Left lung (tissue), 4 donors: ENCODE measurements at regions not wholly inside any gene's neighbourhood (a gene's known extent, or its start where the extent isn't known, plus 50 kb on each side); places are given as distances from the start of the nearest gene placed in this dataset.

Source experiments
- ATAC-seq: fragments of 200-7000 bp; cut with Tn5 transposase; one replicate; pipeline ENCODE4 v1.9.1; 2020; ENCODE audit warnings: moderate library complexity
- DNase-seq, 4 donors: peaks; one replicate each; pipeline ENCODE4 v3.0.0-alpha.2; 2013 to 2020
- H3K27ac ChIP-seq, 2 donors: fragments of 200-600 bp; sonication (generic) in 1 of 2; one replicate each; pipeline versions ENCODE4 v1.5.0 to v1.8.0; 2020 to 2021
- H3K27me3 ChIP-seq, 2 donors: fragments of 200-600 bp; sonication (generic) in 1 of 2; one replicate each; pipeline versions ENCODE4 v1.5.0 to v1.8.0; 2020 to 2021
- H3K36me3 ChIP-seq, 2 donors: fragments of 200-600 bp; sonication (generic) in 1 of 2; one replicate each; pipeline versions ENCODE4 v1.5.0 to v1.8.0; 2020 to 2021
- H3K4me1 ChIP-seq, 2 donors: fragments of 200-600 bp; one replicate each; pipeline ENCODE4 v1.8.0; 2021
- H3K4me3 ChIP-seq, 2 donors: fragments of 200-600 bp; sonication (generic) in 1 of 2; one replicate each; pipeline versions ENCODE4 v1.5.0 to v1.8.0; 2020 to 2021; ENCODE audit warnings: mild to moderate bottlenecking in 1 of 2
- H3K9me3 ChIP-seq, 2 donors: fragments of 200-600 bp; sonication (generic) in 1 of 2; one replicate each; pipeline versions ENCODE4 v1.5.0 to v1.8.0; 2020 to 2021
- intact Hi-C, 2 donors: fragments of 100-400 bp; cut with DNase I; formaldehyde crosslinking; loops; one replicate each; pipeline versions ENCODE4 v1.11.2 to v1.14.2; 2022
- TF ChIP-seq, protein P1 (sequence below), 2 donors: fragments of 200-600 bp; sonication (generic) in 1 of 2; IDR thresholded peaks; one replicate each; pipeline versions ENCODE4 v1.5.0 to v1.8.0; 2021; ENCODE audit warnings: antibody characterized with exemption in 2 of 2
- donor health status: DM: no; HTN: yes; CAD: no.
- donor health status: DM: no; HTN: no; CAD: no.

DNA sequence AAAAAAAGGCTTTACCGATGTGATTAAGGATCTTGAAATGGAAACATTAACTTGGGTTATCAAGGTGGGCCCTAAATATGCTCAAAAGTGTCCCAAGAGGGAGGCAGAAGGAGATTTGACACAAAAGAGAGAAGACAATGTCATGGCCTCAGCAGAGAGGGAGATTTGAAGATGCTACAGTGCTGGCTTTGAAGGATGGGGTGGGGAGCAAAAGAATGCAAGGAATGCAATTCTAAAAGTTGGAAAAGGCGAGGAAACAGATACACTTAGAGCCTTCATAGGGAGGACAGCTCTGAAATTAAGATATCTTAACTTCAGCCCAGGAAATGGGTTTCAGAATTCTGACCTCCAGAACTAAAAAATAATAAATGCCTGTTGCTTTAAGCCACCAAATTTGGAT, 314.5 kb upstream of the CCDC54 start:
- ATAC-seq (no peak), DNase-seq (no peak)
- intact Hi-C loops, result no loop called here
- Histone ChIP-seq H3K9me3 (no peaks in the 10 kb centered on the region), H3K4me3 (no peak overlapping the region), H3K27me3 (no peaks in the 10 kb centered on the region), H3K4me1 (no peaks in the 10 kb centered on the region), H3K36me3 (no peaks in the 10 kb centered on the region), H3K27ac (no peak overlapping the region)
- TF ChIP-seq, protein P1, sequence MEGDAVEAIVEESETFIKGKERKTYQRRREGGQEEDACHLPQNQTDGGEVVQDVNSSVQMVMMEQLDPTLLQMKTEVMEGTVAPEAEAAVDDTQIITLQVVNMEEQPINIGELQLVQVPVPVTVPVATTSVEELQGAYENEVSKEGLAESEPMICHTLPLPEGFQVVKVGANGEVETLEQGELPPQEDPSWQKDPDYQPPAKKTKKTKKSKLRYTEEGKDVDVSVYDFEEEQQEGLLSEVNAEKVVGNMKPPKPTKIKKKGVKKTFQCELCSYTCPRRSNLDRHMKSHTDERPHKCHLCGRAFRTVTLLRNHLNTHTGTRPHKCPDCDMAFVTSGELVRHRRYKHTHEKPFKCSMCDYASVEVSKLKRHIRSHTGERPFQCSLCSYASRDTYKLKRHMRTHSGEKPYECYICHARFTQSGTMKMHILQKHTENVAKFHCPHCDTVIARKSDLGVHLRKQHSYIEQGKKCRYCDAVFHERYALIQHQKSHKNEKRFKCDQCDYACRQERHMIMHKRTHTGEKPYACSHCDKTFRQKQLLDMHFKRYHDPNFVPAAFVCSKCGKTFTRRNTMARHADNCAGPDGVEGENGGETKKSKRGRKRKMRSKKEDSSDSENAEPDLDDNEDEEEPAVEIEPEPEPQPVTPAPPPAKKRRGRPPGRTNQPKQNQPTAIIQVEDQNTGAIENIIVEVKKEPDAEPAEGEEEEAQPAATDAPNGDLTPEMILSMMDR (IDR thresholded peaks at IDR 0.05), result no peak

DNA sequence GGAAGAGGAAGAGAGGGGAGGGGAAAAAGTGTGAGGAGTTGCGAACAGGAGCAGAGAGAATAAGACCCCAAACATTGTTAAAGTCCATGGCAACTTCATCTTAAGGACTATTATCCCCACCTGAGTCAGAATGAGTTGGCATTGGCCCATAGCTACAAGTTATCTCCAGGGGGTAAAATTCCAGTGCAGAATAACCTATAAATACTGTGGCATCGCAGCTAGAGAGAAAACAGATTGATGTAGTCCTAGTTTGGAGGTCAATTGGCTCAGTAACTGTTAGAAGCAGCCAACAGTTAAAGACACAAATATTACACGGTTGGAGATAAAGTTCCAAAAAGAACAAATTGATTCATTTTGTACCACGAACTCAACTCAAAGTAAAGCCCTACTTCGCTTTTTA, 313.9 kb upstream of the CCDC54 start:
- TF ChIP-seq, protein P1 (IDR thresholded peaks at IDR 0.05), result no peak
- Histone ChIP-seq H3K4me3 (no peak overlapping the region), H3K4me1 (no peaks in the 10 kb centered on the region), H3K36me3 (no peaks in the 10 kb centered on the region), H3K27me3 (no peaks in the 10 kb centered on the region), H3K9me3 (no peaks in the 10 kb centered on the region), H3K27ac (no peak overlapping the region)
- DNase-seq (no peak), ATAC-seq (no peak)
- intact Hi-C loops, result no loop called here

DNA sequence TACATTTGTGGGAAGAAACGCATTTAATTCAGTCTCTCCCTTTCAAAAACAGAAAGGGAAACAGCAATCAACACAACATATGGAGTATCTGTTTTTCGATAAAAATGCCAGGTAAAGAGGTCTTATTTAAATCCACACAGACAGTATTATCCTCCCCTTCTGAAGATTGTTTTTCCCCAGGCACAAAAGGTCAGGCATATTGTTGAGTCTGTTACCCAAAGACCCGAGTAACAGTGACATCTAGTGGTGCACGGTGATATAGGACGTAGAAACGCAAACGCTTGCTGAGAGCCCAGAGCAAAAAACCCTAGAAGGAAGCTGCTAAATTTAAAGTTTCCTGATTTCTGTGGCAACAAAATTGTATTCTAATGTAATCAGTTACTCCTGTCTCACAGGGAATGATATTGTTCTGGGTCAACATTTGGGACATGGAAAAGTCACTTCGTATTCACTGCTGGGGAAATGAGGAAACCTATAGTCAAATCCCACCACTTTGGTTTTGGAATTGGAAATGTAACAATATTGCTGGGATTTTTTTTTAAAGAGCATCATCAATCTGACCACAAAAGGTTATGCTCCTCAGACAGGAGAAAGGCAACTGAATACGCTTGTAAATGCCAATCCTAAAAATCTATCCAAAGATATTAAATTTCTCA, 312.7 kb upstream of the CCDC54 start:
- Histone ChIP-seq H3K4me1 (no peaks in the 10 kb centered on the region), H3K27me3 (no peaks in the 10 kb centered on the region), H3K36me3 (no peaks in the 10 kb centered on the region), H3K9me3 (no peaks in the 10 kb centered on the region), H3K4me3 (no peak overlapping the region), H3K27ac (no peak overlapping the region)
- peak; percentile 98 for ATAC-seq
- TF ChIP-seq, protein P1 (IDR thresholded peaks at IDR 0.05), result peak; percentile 74 to 78
- DNase-seq, result peak in 3 of 4 donors; percentile 38 to 84 (median 73)
- intact Hi-C loops, result no loop called here

DNA sequence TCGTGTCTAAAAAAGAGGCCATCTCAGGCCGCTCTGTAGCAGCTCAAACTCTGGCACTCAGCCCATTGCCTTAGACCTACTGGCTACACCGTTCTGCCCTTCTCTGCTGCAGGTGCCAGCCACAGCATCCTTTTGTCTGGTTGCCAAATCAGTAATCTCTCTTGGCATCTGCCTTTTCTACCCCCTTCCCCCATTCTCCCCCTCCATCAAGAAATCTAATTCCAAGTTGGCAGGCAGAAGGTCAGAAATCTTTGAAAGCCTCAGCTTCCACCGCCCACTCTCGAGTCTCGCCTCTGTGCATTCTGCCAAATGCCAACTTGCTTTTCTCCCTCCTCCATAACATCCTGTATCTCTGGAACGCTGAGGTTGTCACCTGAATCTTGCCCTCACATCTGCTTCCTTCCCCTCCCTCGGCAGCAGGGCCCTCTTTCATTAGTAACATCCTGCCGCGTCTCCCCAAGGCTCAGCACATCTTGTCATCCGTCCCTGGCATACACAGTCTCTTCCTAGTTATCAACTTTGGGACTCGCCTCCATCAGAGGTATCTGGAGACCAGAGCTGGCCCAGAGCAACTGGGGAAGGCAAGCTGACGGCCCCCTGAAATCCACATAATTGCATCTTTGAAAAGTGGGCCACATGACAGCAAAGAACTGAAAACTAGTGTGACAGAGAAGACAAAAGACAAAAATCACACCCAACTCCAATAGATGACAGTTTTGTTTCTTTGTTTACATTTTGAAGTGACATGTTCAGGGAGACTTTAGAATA, 312.0 kb upstream of the CCDC54 start:
- Histone ChIP-seq H3K4me1 (no peaks in the 10 kb centered on the region), H3K27me3 (no peaks in the 10 kb centered on the region), H3K36me3 (no peaks in the 10 kb centered on the region), H3K4me3 (no peak overlapping the region), H3K9me3 (no peaks in the 10 kb centered on the region), H3K27ac (no peak overlapping the region)
- TF ChIP-seq, protein P1 (IDR thresholded peaks at IDR 0.05), result no peak
- DNase-seq (no peak), ATAC-seq (no peak)
- intact Hi-C loops, result no loop called here

DNA sequence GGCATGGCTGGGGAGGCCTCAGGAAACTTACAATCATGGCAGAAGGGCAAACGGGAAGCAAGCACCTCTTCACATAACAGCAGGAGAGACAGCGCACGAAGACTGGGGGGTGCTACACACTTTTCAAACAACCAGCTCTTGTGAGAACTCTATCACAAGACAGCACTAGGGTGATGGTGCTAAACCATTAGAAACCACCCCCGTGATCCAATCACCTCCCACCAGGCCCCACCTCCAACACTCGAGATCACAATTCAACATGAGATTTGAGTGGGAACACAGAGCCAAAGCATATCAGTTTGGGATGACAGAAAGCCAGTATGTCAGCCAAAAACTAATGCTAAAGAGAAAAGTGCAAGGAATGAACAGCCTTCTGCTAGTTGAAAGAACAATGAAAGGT, 309.8 kb upstream of the CCDC54 start:
- TF ChIP-seq, protein P1 (IDR thresholded peaks at IDR 0.05), result no peak
- no peaks in the 10 kb centered on the region for H3K9me3 ChIP-seq
- H3K27me3 ChIP-seq, result no peaks in the 10 kb centered on the region
- H3K36me3 ChIP-seq, result no peaks in the 10 kb centered on the region
- DNase-seq (no peak), ATAC-seq (no peak)
- no peak overlapping the region for H3K27ac ChIP-seq
- H3K4me3 ChIP-seq, result no peak overlapping the region
- intact Hi-C loops, result no loop called here
- no peaks in the 10 kb centered on the region for H3K4me1 ChIP-seq
